Activated CD8-positive, alpha-beta T cell treated with anti-CD3 and anti-CD28 coated beads, Interleukin-2, amount 10 ng/mL, durations not matched to agents 7 days and 5 days (primary cell): ENCODE measurements at regions not wholly inside any gene's neighbourhood (a gene's known extent, or its start where the extent isn't known, plus 50 kb on each side); places are given as distances from the start of the nearest gene placed in this dataset.

Source experiments
- ATAC-seq: fragments of 150-1000 bp; cut with Tn5 transposase; one replicate; pipeline ENCODE4 v1.10.0; 2021; ENCODE audit warnings: moderate library complexity
- CTCF ChIA-PET: fragments of 350-600 bp; sonication (Branson Sonifier 250); formaldehyde crosslinking; loops from one replicate; lab custom pipeline; 2021; ENCODE audit warnings: antibody characterized with exemption; lab: Charles Lee
- POLR2A ChIA-PET: fragments of 350-600 bp; sonication (Branson Sonifier 250); formaldehyde crosslinking; loops from one replicate; lab custom pipeline; 2021; ENCODE audit warnings: antibody characterized with exemption; lab: Charles Lee
- DNase-seq: peaks from one replicate; pipeline ENCODE4 v3.0.0-alpha.2; 2020
- H3K27ac Mint-ChIP-seq: one replicate; pipeline ENCODE4 v1.8.0; 2021; ENCODE audit warnings: mild to moderate bottlenecking, mixed read lengths
- H3K27me3 Mint-ChIP-seq: one replicate; pipeline ENCODE4 v1.8.0; 2021; ENCODE audit warnings: low read depth, mixed read lengths
- H3K36me3 Mint-ChIP-seq: one replicate; pipeline ENCODE4 v1.8.0; 2021; ENCODE audit warnings: low read depth, mixed read lengths
- H3K4me1 Mint-ChIP-seq: one replicate; pipeline ENCODE4 v1.8.0; 2021; ENCODE audit warnings: low read depth, mixed read lengths
- H3K4me3 Mint-ChIP-seq: one replicate; pipeline ENCODE4 v1.8.0; 2021; ENCODE audit warnings: mild to moderate bottlenecking, mixed read lengths
- H3K9me3 Mint-ChIP-seq: one replicate; pipeline ENCODE4 v1.8.0; 2022; ENCODE audit warnings: mixed read lengths; ENCODE audit not compliant: insufficient read depth

DNA sequence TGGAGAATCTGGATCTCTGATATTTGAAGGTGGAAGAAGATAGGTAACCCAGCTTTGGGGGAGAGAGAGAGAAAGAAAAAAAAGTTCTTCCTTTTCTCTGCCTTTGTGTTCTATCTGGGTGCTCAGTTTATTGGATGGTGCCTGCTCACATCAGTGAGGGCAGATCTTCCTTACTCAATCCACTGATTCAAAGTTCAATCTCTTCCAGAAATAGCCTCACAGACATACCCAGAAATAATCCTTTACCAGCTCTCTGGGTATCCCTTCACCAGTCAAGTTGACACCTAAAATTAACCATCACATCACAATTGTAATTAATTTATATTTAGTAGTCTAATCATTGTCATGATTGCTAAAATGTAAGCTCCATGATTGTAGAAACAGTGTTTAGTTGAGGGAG, 189.1 kb downstream of the EPM2A start:
- DNase-seq (no peak), ATAC-seq (no peak)
- no peak overlapping the region for H3K4me3 Mint-ChIP-seq
- H3K27ac Mint-ChIP-seq: no peak overlapping the region
- no peaks in the 10 kb centered on the region for H3K36me3 Mint-ChIP-seq
- ChIA-PET POLR2A (no interaction called here), CTCF (no interaction called here)
- H3K4me1 Mint-ChIP-seq: no peaks in the 10 kb centered on the region
- no peaks in the 10 kb centered on the region for H3K9me3 Mint-ChIP-seq
- H3K27me3 Mint-ChIP-seq: no peaks in the 10 kb centered on the region

GRCh38 chr6:145547594-145548335, 187.6 kb downstream of the EPM2A start:
- ChIA-PET POLR2A (no interaction called here), CTCF (no interaction called here)
- DNase-seq (no peak), ATAC-seq (no peak)
- Mint-ChIP-seq H3K4me3 (no peak overlapping the region), H3K27ac (no peak overlapping the region), H3K4me1 (no peaks in the 10 kb centered on the region), H3K36me3 (no peaks in the 10 kb centered on the region), H3K9me3 (no peaks in the 10 kb centered on the region), H3K27me3 (no peaks in the 10 kb centered on the region)

GRCh38 chr6:145548933-145549648, 186.2 kb downstream of the EPM2A start:
- Mint-ChIP-seq H3K9me3 (no peaks in the 10 kb centered on the region), H3K4me1 (no peaks in the 10 kb centered on the region), H3K27ac (no peak overlapping the region), H3K4me3 (no peak overlapping the region), H3K27me3 (no peaks in the 10 kb centered on the region), H3K36me3 (no peaks in the 10 kb centered on the region)
- no peak for ATAC-seq
- POLR2A ChIA-PET: no interaction called here
- CTCF ChIA-PET: no interaction called here
- DNase-seq: no peak

GRCh38 chr6:145551164-145551563, 184.2 kb downstream of the EPM2A start:
- Mint-ChIP-seq H3K27ac (no peak overlapping the region), H3K27me3 (no peaks in the 10 kb centered on the region), H3K4me1 (no peaks in the 10 kb centered on the region), H3K9me3 (no peaks in the 10 kb centered on the region), H3K36me3 (no peaks in the 10 kb centered on the region), H3K4me3 (no peak overlapping the region)
- POLR2A ChIA-PET: no interaction called here
- no peak for DNase-seq
- ATAC-seq: no peak
- CTCF ChIA-PET: no interaction called here

GRCh38 chr6:145555084-145555483, 180.2 kb downstream of the EPM2A start:
- ATAC-seq (no peak), DNase-seq (no peak)
- CTCF ChIA-PET: no interaction called here
- Mint-ChIP-seq H3K9me3 (no peaks in the 10 kb centered on the region), H3K4me3 (no peak overlapping the region), H3K27me3 (no peaks in the 10 kb centered on the region), H3K27ac (no peak overlapping the region), H3K4me1 (no peaks in the 10 kb centered on the region), H3K36me3 (no peaks in the 10 kb centered on the region)
- POLR2A ChIA-PET: no interaction called here

- no peak overlapping the region for H3K27ac Mint-ChIP-seq
- POLR2A ChIA-PET: no interaction called here
- CTCF ChIA-PET: no interaction called here
Measured at GRCh38 chr6:145557474-145557873, 177.8 kb downstream of the EPM2A start.

GRCh38 chr6:145559836-145560235, 175.5 kb downstream of the EPM2A start:
- H3K4me3 Mint-ChIP-seq: no peak overlapping the region
- H3K27me3 Mint-ChIP-seq: no peaks in the 10 kb centered on the region
- ChIA-PET POLR2A (no interaction called here), CTCF (no interaction called here)
- H3K36me3 Mint-ChIP-seq: no peaks in the 10 kb centered on the region
- H3K4me1 Mint-ChIP-seq: no peaks in the 10 kb centered on the region
- no peaks in the 10 kb centered on the region for H3K9me3 Mint-ChIP-seq
- no peak overlapping the region for H3K27ac Mint-ChIP-seq
- no peak for ATAC-seq
- no peak for DNase-seq

More at GRCh38 chr6:145557474-145557873, 177.8 kb downstream of the EPM2A start:
- no peaks in the 10 kb centered on the region for H3K36me3 Mint-ChIP-seq
- ATAC-seq: no peak
- no peaks in the 10 kb centered on the region for H3K27me3 Mint-ChIP-seq
- no peak overlapping the region for H3K4me3 Mint-ChIP-seq
- no peak for DNase-seq
- H3K4me1 Mint-ChIP-seq: no peaks in the 10 kb centered on the region
- no peaks in the 10 kb centered on the region for H3K9me3 Mint-ChIP-seq

DNA sequence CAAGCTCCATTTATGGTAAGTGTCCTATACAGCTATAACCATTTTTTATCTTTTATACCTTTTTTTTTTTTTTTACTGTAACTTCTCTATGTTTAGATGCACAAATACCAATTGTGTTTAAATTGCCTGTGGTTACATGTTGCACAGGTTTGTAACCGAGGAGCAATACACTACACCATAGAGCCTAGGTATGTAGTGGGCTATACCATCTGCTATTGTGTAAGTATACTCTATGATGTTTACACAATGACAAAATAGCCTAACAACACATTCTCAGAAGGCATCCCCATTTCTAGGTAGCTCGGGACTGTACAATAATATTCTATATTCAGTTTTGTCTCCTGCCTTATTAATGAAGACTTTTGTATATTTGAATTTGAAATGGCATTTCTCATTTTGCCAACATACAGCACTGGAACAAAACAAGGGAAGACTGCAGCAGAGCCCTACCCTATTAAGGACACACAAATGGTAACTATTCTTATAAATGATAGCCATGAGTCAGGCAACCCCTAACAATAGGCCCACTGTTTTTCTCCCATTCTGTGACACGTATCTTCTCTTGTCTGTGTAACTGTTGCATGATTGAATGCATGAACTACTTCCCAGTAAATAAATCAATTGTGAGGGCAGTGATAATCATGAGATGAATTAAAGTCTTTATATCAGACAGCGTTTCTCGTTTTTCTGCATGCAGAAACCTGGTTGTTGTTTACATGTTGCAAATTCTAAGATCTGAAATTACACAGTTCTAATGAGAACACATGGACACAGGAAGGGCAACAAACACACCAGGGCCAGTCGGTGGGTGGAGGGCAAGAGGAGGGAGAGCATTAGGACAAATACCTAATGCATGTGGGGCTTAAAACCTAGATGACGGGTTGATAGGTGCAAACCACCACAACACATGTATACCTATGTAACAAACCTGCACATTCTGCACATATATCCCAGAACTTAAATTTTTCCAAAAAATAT, 173.9 kb downstream of the EPM2A start:
- POLR2A ChIA-PET: interaction anchor here (0.6 kb wide), 1 partner anchor 133 kb away, joined by 3 read pairs; no protein-coding TSS in a partner anchor
- no peak overlapping the region for H3K4me3 Mint-ChIP-seq
- H3K27me3 Mint-ChIP-seq: no peaks in the 10 kb centered on the region
- no peaks in the 10 kb centered on the region for H3K9me3 Mint-ChIP-seq
- no peaks in the 10 kb centered on the region for H3K36me3 Mint-ChIP-seq
- ATAC-seq (no peak), DNase-seq (no peak)
- CTCF ChIA-PET: no interaction called here
- no peaks in the 10 kb centered on the region for H3K4me1 Mint-ChIP-seq
- no peak overlapping the region for H3K27ac Mint-ChIP-seq

- Mint-ChIP-seq H3K27ac (no peak overlapping the region), H3K36me3 (no peaks in the 10 kb centered on the region), H3K27me3 (no peaks in the 10 kb centered on the region), H3K4me3 (no peak overlapping the region), H3K4me1 (no peaks in the 10 kb centered on the region), H3K9me3 (no peaks in the 10 kb centered on the region)
- ChIA-PET CTCF (no interaction called here), POLR2A (no interaction called here)
- DNase-seq: no peak
- no peak for ATAC-seq
Measured at GRCh38 chr6:145562771-145563615, 172.3 kb downstream of the EPM2A start.

DNA sequence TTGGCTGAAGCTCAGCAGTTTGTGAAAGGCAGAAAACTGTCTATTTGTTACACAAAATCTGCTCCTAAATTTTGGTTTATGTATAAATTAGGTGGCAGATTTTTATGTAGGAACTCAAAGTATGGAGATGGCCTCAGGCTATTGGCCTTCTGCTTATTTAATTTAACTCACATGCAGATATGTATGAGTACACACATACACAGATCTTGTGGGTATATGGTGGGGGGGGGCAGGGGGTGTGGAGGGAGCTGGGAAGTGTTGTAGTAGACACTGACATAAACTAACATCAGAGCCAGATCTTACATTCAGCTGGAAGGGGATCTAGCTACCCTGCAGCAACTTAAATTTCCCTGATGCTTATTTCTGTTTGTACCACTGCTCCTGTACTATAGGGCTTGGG, 170.8 kb downstream of the EPM2A start:
- no peaks in the 10 kb centered on the region for H3K4me1 Mint-ChIP-seq
- no peaks in the 10 kb centered on the region for H3K27me3 Mint-ChIP-seq
- ChIA-PET CTCF (no interaction called here), POLR2A (interaction anchor here (0.6 kb wide), 1 partner anchor 573 kb away, joined by 3 read pairs; no protein-coding TSS in a partner anchor)
- H3K9me3 Mint-ChIP-seq: no peaks in the 10 kb centered on the region
- no peak for ATAC-seq
- no peak overlapping the region for H3K27ac Mint-ChIP-seq
- H3K4me3 Mint-ChIP-seq: no peak overlapping the region
- no peak for DNase-seq
- no peaks in the 10 kb centered on the region for H3K36me3 Mint-ChIP-seq

- CTCF ChIA-PET: no interaction called here
- Mint-ChIP-seq H3K4me1 (no peaks in the 10 kb centered on the region), H3K4me3 (no peak overlapping the region), H3K27me3 (no peaks in the 10 kb centered on the region), H3K36me3 (no peaks in the 10 kb centered on the region), H3K27ac (no peak overlapping the region), H3K9me3 (no peaks in the 10 kb centered on the region)
- ATAC-seq (no peak), DNase-seq (no peak)
- POLR2A ChIA-PET: no interaction called here
Measured at GRCh38 chr6:145567684-145568252, 167.6 kb downstream of the EPM2A start.
